Activated T-helper 1 cell treated with anti-CD3 and anti-CD28 coated beads, Interleukin-12 subunit alpha, Interleukin-12 subunit beta, Interleukin-2, Interleukin-4 antibody, amounts not matched to agents 30 ng/mL and 10 ng/mL and 1 ng/mL, durations not matched to agents 14 hours and 24 hours and 36 hours (primary cell): ENCODE measurements at regions not wholly inside any gene's neighbourhood (a gene's known extent, or its start where the extent isn't known, plus 50 kb on each side); places are given as distances from the start of the nearest gene placed in this dataset.
"Not testable (repeated sequence)": the region's sequence is repeated elsewhere in the genome, so short reads cannot be mapped to it uniquely, and the experiment has no call there.

ENCODE experiments used
- DNase-seq: peaks from one replicate; pipeline ENCODE4 v3.0.0; 2021; ENCODE audit warnings: low spot score
- H3K27ac Mint-ChIP-seq: one replicate; pipeline ENCODE4 v1.8.0; 2021; ENCODE audit warnings: mild to moderate bottlenecking, mixed read lengths
- H3K27me3 Mint-ChIP-seq: one replicate; pipeline ENCODE4 v1.8.0; 2022; ENCODE audit warnings: mild to moderate bottlenecking, moderate library complexity, mixed read lengths; ENCODE audit not compliant: insufficient read depth
- H3K36me3 Mint-ChIP-seq: one replicate; pipeline ENCODE4 v1.8.0; 2021; ENCODE audit warnings: low read depth, mixed read lengths
- H3K4me1 Mint-ChIP-seq: one replicate; pipeline ENCODE4 v1.8.0; 2021; ENCODE audit warnings: low read depth, mixed read lengths
- H3K4me3 Mint-ChIP-seq: one replicate; pipeline ENCODE4 v1.8.0; 2021; ENCODE audit warnings: mild to moderate bottlenecking, moderate library complexity, mixed read lengths
- H3K9me3 Mint-ChIP-seq: one replicate; pipeline ENCODE4 v1.8.0; 2021; ENCODE audit warnings: mixed read lengths
- intact Hi-C: fragments of 100-400 bp; cut with micrococcal nuclease; formaldehyde crosslinking; loops from one replicate; pipeline ENCODE4 v1.15.1; 2024

DNA sequence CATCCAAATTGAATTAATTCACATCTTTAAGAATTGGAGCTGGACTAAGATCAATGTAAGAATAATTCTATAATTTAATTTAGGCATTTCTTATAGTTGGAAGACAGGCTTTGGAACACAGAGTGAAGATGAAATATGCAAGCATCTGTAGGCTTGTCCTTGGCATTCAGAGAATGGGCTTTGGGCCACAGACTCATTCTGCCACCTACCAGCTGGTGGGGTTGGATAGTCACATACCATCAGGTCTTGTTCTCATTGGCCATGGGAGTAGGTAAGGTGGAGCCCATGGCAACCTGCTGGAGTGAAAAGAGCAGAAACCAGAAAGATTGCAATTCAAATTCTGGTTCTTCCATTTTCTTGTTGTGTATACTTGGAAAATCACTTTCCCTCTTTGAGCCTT lies 300.3 kb downstream of the CYRIA start:
- intact Hi-C loops: no loop called here
- Mint-ChIP-seq H3K27ac (no peak overlapping the region), H3K4me3 (no peak overlapping the region), H3K36me3 (no peaks in the 10 kb centered on the region), H3K27me3 (no peaks in the 10 kb centered on the region), H3K9me3 (no peaks in the 10 kb centered on the region), H3K4me1 (no peaks in the 10 kb centered on the region)
- no peak for DNase-seq

DNA sequence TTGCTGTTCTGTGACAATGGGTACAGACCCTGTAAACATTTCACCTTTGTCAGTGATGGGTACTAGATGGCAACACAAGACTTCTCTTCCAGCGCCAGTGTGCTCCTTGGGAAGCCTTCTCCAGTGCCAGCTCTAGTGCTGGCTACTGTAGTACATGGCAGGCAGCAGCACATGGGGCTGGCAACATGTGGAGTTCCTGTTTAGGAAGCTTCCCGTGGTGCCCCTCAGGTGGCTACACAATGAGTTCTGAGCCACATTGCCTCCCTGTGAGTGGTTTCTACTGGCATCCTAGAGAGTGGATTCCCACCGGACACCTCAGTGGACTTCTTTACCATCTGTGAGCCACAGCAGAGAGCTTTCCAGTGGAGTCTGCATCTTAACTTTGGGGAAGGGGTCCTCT lies 302.1 kb downstream of the CYRIA start:
- H3K4me1 Mint-ChIP-seq: no peaks in the 10 kb centered on the region
- no peak for DNase-seq
- no peak overlapping the region for H3K4me3 Mint-ChIP-seq
- no peaks in the 10 kb centered on the region for H3K36me3 Mint-ChIP-seq
- intact Hi-C loops: no loop called here
- H3K9me3 Mint-ChIP-seq: no peaks in the 10 kb centered on the region
- H3K27me3 Mint-ChIP-seq: no peaks in the 10 kb centered on the region
- H3K27ac Mint-ChIP-seq: no peak overlapping the region

GRCh38 chr2:16362611-16363010 lies 303.0 kb downstream of the CYRIA start:
- Mint-ChIP-seq H3K9me3 (no peaks in the 10 kb centered on the region), H3K27ac (no peak overlapping the region), H3K36me3 (no peaks in the 10 kb centered on the region), H3K27me3 (no peaks in the 10 kb centered on the region), H3K4me1 (no peaks in the 10 kb centered on the region), H3K4me3 (no peak overlapping the region)
- no peak for DNase-seq
- intact Hi-C loops: no loop called here

DNA sequence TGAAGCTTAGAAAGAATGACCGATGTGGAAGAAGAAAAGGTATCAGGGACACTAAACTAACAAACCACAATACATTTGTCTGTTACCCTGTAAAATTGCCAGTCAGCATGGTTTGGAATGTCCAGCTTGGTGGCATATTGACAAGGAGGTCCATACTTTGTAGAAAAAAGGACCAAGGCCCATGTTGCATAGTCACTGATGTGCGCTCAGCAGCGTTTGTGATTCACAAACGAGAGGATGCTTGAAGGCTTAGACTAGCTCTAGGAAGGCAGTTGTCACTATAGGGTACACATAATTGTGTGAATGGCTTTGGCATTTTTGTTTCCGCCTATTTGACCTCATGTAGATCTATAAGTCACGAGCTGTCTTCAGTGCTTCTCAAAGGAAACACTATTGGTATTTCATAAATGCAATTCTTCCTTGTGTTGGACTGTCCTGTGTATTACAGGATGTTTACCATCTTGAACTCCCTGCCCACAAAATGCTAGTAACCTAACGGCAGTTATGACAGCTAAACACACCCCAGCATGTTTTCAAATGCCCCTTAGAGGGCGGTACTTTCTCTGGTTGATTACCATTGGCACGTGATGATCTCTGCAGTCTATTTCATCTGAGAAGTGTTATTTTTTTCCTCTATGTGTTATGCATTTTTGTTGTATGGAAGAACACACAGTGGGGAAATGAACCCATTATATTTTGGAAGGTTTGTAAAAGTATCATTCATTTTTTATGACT lies 304.2 kb downstream of the CYRIA start:
- Mint-ChIP-seq H3K9me3 (no peaks in the 10 kb centered on the region), H3K27me3 (no peaks in the 10 kb centered on the region), H3K4me1 (no peaks in the 10 kb centered on the region), H3K36me3 (no peaks in the 10 kb centered on the region), H3K4me3 (no peak overlapping the region), H3K27ac (no peak overlapping the region)
- intact Hi-C loops: no loop called here
- DNase-seq: no peak

GRCh38 chr2:16359961-16360360 lies 305.7 kb downstream of the CYRIA start:
- Mint-ChIP-seq H3K9me3 (no peaks in the 10 kb centered on the region), H3K4me3 (no peak overlapping the region)

GRCh38 chr2:16357188-16357587 lies 308.4 kb downstream of the CYRIA start:
- H3K27ac Mint-ChIP-seq: no peak overlapping the region
- intact Hi-C loops: no loop called here
- H3K36me3 Mint-ChIP-seq: no peaks in the 10 kb centered on the region
- no peaks in the 10 kb centered on the region for H3K9me3 Mint-ChIP-seq
- no peaks in the 10 kb centered on the region for H3K27me3 Mint-ChIP-seq
- no peak for DNase-seq
- H3K4me3 Mint-ChIP-seq: no peak overlapping the region
- H3K4me1 Mint-ChIP-seq: no peaks in the 10 kb centered on the region

More at GRCh38 chr2:16359961-16360360, 305.7 kb downstream of the CYRIA start:
- intact Hi-C loops: no loop called here
- H3K4me1 Mint-ChIP-seq: no peaks in the 10 kb centered on the region
- no peak overlapping the region for H3K27ac Mint-ChIP-seq
- H3K36me3 Mint-ChIP-seq: no peaks in the 10 kb centered on the region
- no peaks in the 10 kb centered on the region for H3K27me3 Mint-ChIP-seq
- no peak for DNase-seq

DNA sequence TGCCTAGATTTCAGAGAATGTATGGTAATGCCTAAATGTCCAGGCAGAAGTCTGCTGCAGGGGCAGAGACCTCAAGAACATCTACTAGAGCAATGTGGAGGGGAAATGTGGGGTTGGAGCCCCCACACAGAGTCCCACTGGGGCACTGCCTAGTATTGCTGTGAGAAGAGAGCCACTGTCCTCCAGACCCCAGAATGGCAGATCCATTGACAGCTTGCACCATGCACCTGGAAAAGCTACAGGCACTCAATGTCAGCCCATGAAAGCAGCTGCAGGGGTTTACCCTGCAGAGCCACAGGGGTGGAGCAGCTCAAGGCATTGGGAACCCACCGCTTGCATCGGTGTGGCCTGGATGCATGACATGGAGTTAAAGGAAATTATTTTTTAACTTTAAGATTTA lies 314.1 kb downstream of the CYRIA start:
- Mint-ChIP-seq H3K4me3 (no peak overlapping the region), H3K36me3 (no peaks in the 10 kb centered on the region), H3K4me1 (no peaks in the 10 kb centered on the region), H3K9me3 (no peaks in the 10 kb centered on the region), H3K27ac (no peak overlapping the region), H3K27me3 (no peaks in the 10 kb centered on the region)
- no peak for DNase-seq
- intact Hi-C loops: no loop called here

- no peaks in the 10 kb centered on the region for H3K4me1 Mint-ChIP-seq
- H3K27me3 Mint-ChIP-seq: no peaks in the 10 kb centered on the region
- intact Hi-C loops: no loop called here
- H3K4me3 Mint-ChIP-seq: no peak overlapping the region
- no peaks in the 10 kb centered on the region for H3K9me3 Mint-ChIP-seq
- DNase-seq: no peak
- H3K36me3 Mint-ChIP-seq: no peaks in the 10 kb centered on the region
- no peak overlapping the region for H3K27ac Mint-ChIP-seq
These were observed 314.5 kb downstream of the CYRIA start for GRCh38 chr2:16351137-16351536.

DNA sequence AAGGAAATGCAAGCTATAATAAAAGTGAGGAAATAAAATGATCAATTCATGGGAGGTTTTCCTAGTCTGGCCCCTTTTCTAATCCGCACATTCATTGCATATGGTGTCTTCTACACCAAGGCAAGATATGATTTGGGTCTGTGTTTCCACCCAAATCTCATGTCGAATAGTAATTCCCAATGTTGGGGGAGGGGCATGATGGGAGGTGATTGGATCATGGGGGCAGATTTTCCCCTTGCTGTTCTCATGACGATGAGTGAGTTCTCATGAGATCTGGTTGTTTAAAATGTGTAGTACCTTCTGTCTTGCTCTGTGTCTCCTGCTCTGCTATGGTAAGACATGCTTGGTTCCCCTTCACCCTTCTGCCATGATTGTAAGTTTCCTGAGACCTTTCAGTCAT lies 315.4 kb downstream of the CYRIA start:
- Mint-ChIP-seq H3K36me3 (no peaks in the 10 kb centered on the region), H3K4me3 (no peak overlapping the region), H3K4me1 (no peaks in the 10 kb centered on the region), H3K27me3 (no peaks in the 10 kb centered on the region), H3K27ac (no peak overlapping the region), H3K9me3 (no peaks in the 10 kb centered on the region)
- DNase-seq: no peak
- intact Hi-C loops: no loop called here

DNA sequence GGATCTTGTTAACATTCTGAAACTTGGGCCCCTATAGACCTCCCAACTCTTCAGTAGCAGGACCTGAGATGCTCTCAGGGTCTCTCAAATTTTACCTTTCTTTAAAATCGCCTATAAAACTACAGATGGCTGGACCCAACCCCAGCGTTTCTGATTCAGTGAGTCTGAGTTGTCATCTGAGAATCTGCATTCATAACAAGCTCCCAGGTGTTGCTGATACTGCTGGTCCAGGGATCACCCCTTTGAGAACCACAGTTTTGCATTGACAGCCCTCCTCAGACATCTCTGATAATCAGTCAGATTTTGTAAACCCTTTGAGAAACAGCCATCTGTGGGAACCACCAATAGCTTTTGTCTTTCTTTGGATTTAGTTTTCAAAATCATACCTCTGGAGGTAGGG lies 315.8 kb downstream of the CYRIA start:
- Mint-ChIP-seq H3K4me3 (no peak overlapping the region), H3K27ac (no peak overlapping the region), H3K4me1 (no peaks in the 10 kb centered on the region)

DNA sequence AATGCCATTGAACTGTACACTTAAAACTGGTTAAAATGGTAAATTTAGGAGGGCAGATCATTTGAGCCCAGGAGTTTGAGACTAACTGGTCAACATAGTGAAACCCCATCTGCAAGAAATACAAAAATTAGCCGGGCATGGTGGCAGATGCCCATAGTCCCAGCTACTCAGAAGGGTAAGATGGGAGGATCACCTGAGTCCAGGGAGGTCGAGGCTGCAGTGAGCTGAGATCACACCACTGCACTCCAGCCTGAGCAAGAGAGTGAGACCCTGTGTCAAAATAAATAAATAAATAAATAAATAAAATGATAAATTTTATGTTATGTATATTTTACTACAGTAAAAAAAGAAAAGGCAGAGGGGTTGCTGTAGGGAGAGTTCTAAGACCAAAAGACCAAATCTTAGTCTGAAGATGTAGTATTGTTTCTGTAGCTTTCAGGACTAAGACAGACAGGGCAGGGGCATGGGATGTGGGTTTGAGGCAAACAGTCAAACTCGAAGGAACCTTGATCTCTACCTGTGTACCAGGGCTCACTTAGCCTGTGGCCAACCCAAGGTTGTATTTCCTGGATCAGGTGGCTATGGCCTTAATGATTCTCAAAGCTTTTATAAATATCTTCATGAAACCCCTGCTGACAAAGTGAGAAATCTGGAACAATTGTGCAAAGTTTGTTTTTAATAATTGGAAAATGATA lies 316.7 kb downstream of the CYRIA start:
- H3K4me3 Mint-ChIP-seq: no peak overlapping the region
- H3K36me3 Mint-ChIP-seq: no peaks in the 10 kb centered on the region

More for the DNA sequence above, 315.8 kb downstream of the CYRIA start:
- no peaks in the 10 kb centered on the region for H3K9me3 Mint-ChIP-seq
- no peaks in the 10 kb centered on the region for H3K36me3 Mint-ChIP-seq
- DNase-seq: no peak
- intact Hi-C loops: no loop called here
- no peaks in the 10 kb centered on the region for H3K27me3 Mint-ChIP-seq

DNA sequence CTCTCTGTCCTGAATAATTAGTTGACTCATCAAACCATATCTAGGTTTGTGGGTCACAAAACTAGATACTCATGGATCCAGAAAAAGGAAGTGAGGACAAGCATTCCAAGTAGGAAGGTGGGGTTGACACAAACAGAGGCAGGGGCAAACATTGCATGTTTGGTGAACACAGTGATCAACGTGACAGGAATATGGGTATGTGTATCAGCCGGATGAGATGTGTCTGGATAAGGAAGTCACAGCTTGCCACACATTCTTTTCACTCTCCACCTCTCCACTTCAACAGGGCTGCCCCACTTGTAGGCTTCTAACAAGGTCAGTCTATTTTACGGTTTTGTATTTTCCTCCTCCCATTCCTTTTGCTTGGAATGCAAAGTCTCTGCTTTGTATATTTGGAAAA lies 319.0 kb downstream of the CYRIA start:
- Mint-ChIP-seq H3K4me1 (no peaks in the 10 kb centered on the region), H3K36me3 (no peaks in the 10 kb centered on the region), H3K9me3 (no peaks in the 10 kb centered on the region), H3K27ac (no peak overlapping the region), H3K4me3 (no peak overlapping the region), H3K27me3 (no peaks in the 10 kb centered on the region)
- DNase-seq: no peak
- intact Hi-C loops: no loop called here

More for the DNA sequence above, 316.7 kb downstream of the CYRIA start:
- Mint-ChIP-seq H3K27ac (no peak overlapping the region), H3K27me3 (no peaks in the 10 kb centered on the region), H3K4me1 (no peaks in the 10 kb centered on the region), H3K9me3 (no peaks in the 10 kb centered on the region)
- intact Hi-C loops: no loop called here
- no peak for DNase-seq

GRCh38 chr2:16345231-16345630 lies 320.4 kb downstream of the CYRIA start:
- H3K4me1 Mint-ChIP-seq, H3K4me3 Mint-ChIP-seq, H3K36me3 Mint-ChIP-seq, DNase-seq, H3K9me3 Mint-ChIP-seq, intact Hi-C loops, H3K27me3 Mint-ChIP-seq, H3K27ac Mint-ChIP-seq: not testable (repeated sequence)
